GM12892 (cell line): ENCODE measurements at regions not wholly inside any gene's neighbourhood (a gene's known extent, or its start where the extent isn't known, plus 50 kb on each side); places are given as distances from the start of the nearest gene placed in this dataset.

Source experiments
- POLR2A ChIP-seq: IDR thresholded peaks from 2 replicates; pipeline ENCODE4 v1.6.1; 2011; ENCODE audit warnings: low read depth, low read length, control low read depth
- POLR2AphosphoS5 ChIP-seq: IDR thresholded peaks from 2 replicates; pipeline ENCODE4 v1.6.1; 2011; ENCODE audit warnings: low read depth, low read length, control low read depth

DNA sequence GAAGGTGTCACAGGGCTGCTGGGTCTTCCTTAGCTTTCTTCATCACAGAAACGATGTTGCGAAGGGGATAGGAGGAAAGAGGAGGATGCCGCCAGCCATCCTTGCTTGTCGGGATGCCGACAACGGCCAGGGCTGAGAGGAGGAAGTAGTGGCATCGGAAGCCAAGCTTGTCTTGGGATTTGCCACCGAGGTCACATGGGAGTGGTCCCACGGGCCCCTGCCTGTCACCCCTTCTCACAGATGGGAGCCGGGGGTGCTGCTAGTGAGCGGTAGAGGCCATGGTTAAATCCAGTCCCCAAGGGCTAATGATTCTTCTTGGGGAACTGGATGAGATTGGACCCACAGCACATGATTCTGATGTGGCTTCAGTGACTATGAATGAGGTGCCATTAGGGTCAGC, 1375.8 kb downstream of the BRD1 start:
- TF ChIP-seq POLR2A (no peak), POLR2AphosphoS5 (no peak)
